NB4 (cell line): ENCODE measurements at regions not wholly inside any gene's neighbourhood (a gene's known extent, or its start where the extent isn't known, plus 50 kb on each side); places are given as distances from the start of the nearest gene placed in this dataset.

Experiments used
- DNase-seq: peaks from one replicate; pipeline ENCODE4 v3.0.0; 2010; ENCODE audit warnings: low read depth
- H3K4me3 ChIP-seq: one replicate; pipeline ENCODE4 v1.5.1; 2011; ENCODE audit warnings: mild to moderate bottlenecking, low read depth, low read length, moderate library complexity
- CTCF ChIP-seq: IDR thresholded peaks from one replicate; pipeline ENCODE4 v1.5.1; 2012; ENCODE audit warnings: low read depth, low read length
- MAX ChIP-seq: IDR thresholded peaks from 2 replicates; pipeline ENCODE4 v1.6.1; 2011; ENCODE audit warnings: low read depth, low read length
- MYC ChIP-seq: IDR thresholded peaks from 2 replicates; pipeline ENCODE4 v1.6.1; 2011; ENCODE audit warnings: low read depth, low read length
- POLR2A ChIP-seq: IDR thresholded peaks from 2 replicates; pipeline ENCODE4 v1.6.1; 2011; ENCODE audit warnings: mild to moderate bottlenecking; ENCODE audit not compliant: insufficient read length; ENCODE audit errors: extremely low read depth

- no peak overlapping the region for H3K4me3 ChIP-seq
- TF ChIP-seq MYC (no peak), POLR2A (no peak), MAX (no peak), CTCF (no peak)
- DNase-seq = no peak
Observed at GRCh38 chr1:5753549-5754421, 238.4 kb downstream of the NPHP4 start.

GRCh38 chr1:5752746-5753548 lies 239.3 kb downstream of the NPHP4 start:
- no peak for DNase-seq
- TF ChIP-seq POLR2A (no peak), CTCF (no peak), MAX (no peak), MYC (no peak)

GRCh38 chr1:5751833-5752745 lies 240.1 kb downstream of the NPHP4 start:
- peak; percentile 20 for DNase-seq
- no peak overlapping the region for H3K4me3 ChIP-seq
- no peak for TF ChIP-seq MYC
- no peak for TF ChIP-seq POLR2A
- TF ChIP-seq CTCF = no peak
- peak; percentile 66 for TF ChIP-seq MAX

More at GRCh38 chr1:5752746-5753548, 239.3 kb downstream of the NPHP4 start:
- no peak overlapping the region for H3K4me3 ChIP-seq

GRCh38 chr1:5751163-5751540 lies 241.1 kb downstream of the NPHP4 start:
- H3K4me3 ChIP-seq = no peak overlapping the region
- TF ChIP-seq POLR2A (no peak), MAX (no peak), CTCF (no peak), MYC (no peak)
- DNase-seq = no peak
